ENCODE measurements at regions not wholly inside any gene's neighbourhood (a gene's known extent, or its start where the extent isn't known, plus 50 kb on each side); places are given as distances from the start of the nearest gene placed in this dataset.

GRCh38 chr18:42445359-42445758 lies 490.3 kb downstream of the PIK3C3 start:
- TF ChIP-seq CTCF (conservative IDR thresholded peaks at IDR 0.05) (no peak), ZFX (IDR thresholded peaks at IDR 0.05) (no peak)

Measured in C4-2B (cell line).